ENCODE measurements at regions not wholly inside any gene's neighbourhood (a gene's known extent, or its start where the extent isn't known, plus 50 kb on each side); places are given as distances from the start of the nearest gene placed in this dataset.

- no peak for TF ChIP-seq CTCF (IDR thresholded peaks at IDR 0.05; ENCODE audit: unreplicated experiment in 3 of 3)
- peaks cover 22% of the 10 kb centered on the region for H3K9me3 Mint-ChIP-seq
- H3K4me1 Mint-ChIP-seq = peaks cover 7% of the 10 kb centered on the region
- H3K27me3 Mint-ChIP-seq (ENCODE audit: low read depth) = no peaks in the 10 kb centered on the region
- H3K4me3 Mint-ChIP-seq = no peak overlapping the region
- no peak overlapping the region for H3K27ac Mint-ChIP-seq
- no peaks in the 10 kb centered on the region for H3K36me3 Mint-ChIP-seq (ENCODE audit: low read depth)
Observed at GRCh38 chr4:136748165-136748564, 784.1 kb downstream of the PCDH18 start.

GRCh38 chr4:136743238-136743637 lies 789.1 kb downstream of the PCDH18 start:
- Mint-ChIP-seq H3K9me3 (peaks cover 22% of the 10 kb centered on the region), H3K27me3 (ENCODE audit: low read depth) (no peaks in the 10 kb centered on the region), H3K4me1 (no peaks in the 10 kb centered on the region), H3K36me3 (ENCODE audit: low read depth) (no peaks in the 10 kb centered on the region), H3K27ac (no peak overlapping the region), H3K4me3 (no peak overlapping the region)
- no peak for TF ChIP-seq CTCF (IDR thresholded peaks at IDR 0.05; ENCODE audit: unreplicated experiment in 3 of 3)

- Mint-ChIP-seq H3K36me3 (ENCODE audit: low read depth) (no peaks in the 10 kb centered on the region), H3K27me3 (ENCODE audit: low read depth) (no peaks in the 10 kb centered on the region), H3K9me3 (peaks cover 22% of the 10 kb centered on the region), H3K27ac (no peak overlapping the region), H3K4me3 (no peak overlapping the region), H3K4me1 (no peaks in the 10 kb centered on the region)
- TF ChIP-seq CTCF (IDR thresholded peaks at IDR 0.05; ENCODE audit: unreplicated experiment in 3 of 3) = no peak
Observed at GRCh38 chr4:136742333-136742732, 790.0 kb downstream of the PCDH18 start.

GRCh38 chr4:136741468-136741867 lies 790.8 kb downstream of the PCDH18 start:
- H3K27ac Mint-ChIP-seq = no peak overlapping the region
- H3K4me1 Mint-ChIP-seq = no peaks in the 10 kb centered on the region
- H3K27me3 Mint-ChIP-seq (ENCODE audit: low read depth) = no peaks in the 10 kb centered on the region
- H3K9me3 Mint-ChIP-seq = peaks cover 22% of the 10 kb centered on the region
- no peaks in the 10 kb centered on the region for H3K36me3 Mint-ChIP-seq (ENCODE audit: low read depth)
- TF ChIP-seq CTCF (IDR thresholded peaks at IDR 0.05; ENCODE audit: unreplicated experiment in 3 of 3) = no peak
- H3K4me3 Mint-ChIP-seq = no peak overlapping the region

GRCh38 chr4:136740326-136740725 lies 792.0 kb downstream of the PCDH18 start:
- Mint-ChIP-seq H3K9me3 (peaks cover 19% of the 10 kb centered on the region), H3K4me1 (no peaks in the 10 kb centered on the region), H3K27ac (no peak overlapping the region), H3K27me3 (ENCODE audit: low read depth) (no peaks in the 10 kb centered on the region), H3K36me3 (ENCODE audit: low read depth) (no peaks in the 10 kb centered on the region), H3K4me3 (no peak overlapping the region)
- TF ChIP-seq CTCF (IDR thresholded peaks at IDR 0.05; ENCODE audit: unreplicated experiment in 3 of 3) = no peak

- Mint-ChIP-seq H3K9me3 (peaks cover under 1% of the 10 kb centered on the region), H3K36me3 (ENCODE audit: low read depth) (no peaks in the 10 kb centered on the region), H3K27ac (no peak overlapping the region)
Observed at GRCh38 chr4:136737066-136737465, 795.2 kb downstream of the PCDH18 start.

More at GRCh38 chr4:136737066-136737465, 795.2 kb downstream of the PCDH18 start:
- Mint-ChIP-seq H3K4me1 (no peaks in the 10 kb centered on the region), H3K4me3 (no peak overlapping the region), H3K27me3 (ENCODE audit: low read depth) (no peaks in the 10 kb centered on the region)
- TF ChIP-seq CTCF (IDR thresholded peaks at IDR 0.05; ENCODE audit: unreplicated experiment in 3 of 3) = no peak

Measured in nephron (organoid).